ENCODE measurements at regions not wholly inside any gene's neighbourhood (a gene's known extent, or its start where the extent isn't known, plus 50 kb on each side); places are given as distances from the start of the nearest gene placed in this dataset.

- no peak for DNase-seq (ENCODE audit: low read depth)
Observed at GRCh38 chr4:130485371-130485770, 1389.4 kb downstream of the C4orf33 start.

- peak; percentile 18 for DNase-seq (ENCODE audit: low read depth)
Observed at GRCh38 chr4:130486186-130486585, 1390.2 kb downstream of the C4orf33 start.

DNA sequence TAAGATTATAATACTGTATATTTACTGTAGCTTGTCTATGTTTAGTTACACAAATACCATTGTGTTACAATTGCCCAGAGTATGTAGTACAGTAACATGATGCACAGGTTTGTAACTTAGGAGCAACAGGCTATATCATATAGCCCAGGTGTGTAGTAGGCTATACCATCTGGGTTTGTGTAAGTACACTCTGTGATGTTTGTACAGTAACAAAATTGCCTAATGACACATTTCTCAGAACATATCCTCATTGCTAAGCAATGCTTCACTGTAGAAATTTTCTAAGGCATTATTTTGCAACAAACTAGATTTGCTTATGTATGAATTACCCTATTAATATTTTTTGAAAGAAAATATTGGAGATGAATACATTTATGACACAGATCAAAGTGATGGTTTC, 1390.9 kb downstream of the C4orf33 start:
- no peak for DNase-seq (ENCODE audit: low read depth)

DNA sequence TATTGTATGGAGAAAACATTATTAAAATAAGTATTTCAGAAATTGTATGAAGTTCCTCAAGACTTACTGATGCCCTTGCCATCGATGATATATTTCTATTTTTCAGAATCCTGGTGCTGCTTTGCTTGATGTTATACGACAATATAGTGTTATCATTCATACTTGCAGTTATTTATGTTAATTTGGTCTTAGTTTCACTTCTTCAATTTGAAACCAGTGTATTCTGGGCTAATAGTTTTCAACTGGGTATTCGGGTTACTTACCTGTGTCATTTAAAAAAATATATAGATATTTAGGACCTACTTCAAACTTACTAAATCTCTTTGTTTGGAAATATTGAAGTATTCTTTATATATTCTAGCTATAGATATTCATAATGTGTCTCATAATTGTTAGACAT, 1414.7 kb downstream of the C4orf33 start:
- no peak for DNase-seq (ENCODE audit: low read depth)

DNA sequence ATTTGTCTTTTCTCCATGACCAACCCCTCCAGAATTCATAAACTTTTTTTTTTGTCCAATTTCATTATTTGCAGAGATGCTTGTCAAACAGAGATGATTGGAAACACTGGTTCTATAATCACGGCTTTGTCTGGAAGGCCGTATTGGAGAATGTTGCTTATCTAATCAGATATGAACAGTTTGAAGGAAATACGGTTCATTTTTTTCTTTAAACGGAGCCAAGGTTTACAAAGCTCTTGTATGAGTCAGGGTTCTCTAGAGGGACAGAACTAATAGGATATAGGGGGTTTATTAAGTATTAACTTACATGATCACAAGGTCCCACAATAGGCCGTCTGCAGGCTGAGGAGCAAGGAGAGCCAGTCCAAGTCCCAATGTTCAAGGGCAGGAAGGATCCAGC, 1415.8 kb downstream of the C4orf33 start:
- no peak for DNase-seq (ENCODE audit: low read depth)

DNA sequence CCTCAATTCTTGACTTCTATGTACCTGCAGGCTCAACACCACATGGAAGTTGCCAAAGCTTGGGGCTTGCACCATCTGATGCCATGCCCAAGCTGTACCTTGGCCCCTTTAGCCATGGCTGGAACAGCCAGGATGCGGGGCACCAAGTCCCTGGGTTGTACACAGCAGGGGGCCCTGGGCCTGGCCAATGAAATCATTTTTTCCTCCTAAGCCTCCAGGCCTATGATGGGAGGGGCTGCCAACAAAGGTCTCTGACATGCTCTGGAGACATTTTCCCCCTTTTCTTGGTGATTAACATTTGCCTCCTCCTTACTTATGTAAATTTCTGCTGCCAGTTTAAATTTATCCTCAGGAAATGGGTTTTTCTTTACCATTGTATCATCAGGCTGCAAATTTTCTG, 1428.1 kb downstream of the C4orf33 start:
- no peak for DNase-seq (ENCODE audit: low read depth)

- DNase-seq (ENCODE audit: low read depth), result no peak
Observed at GRCh38 chr4:130530505-130530904, 1434.6 kb downstream of the C4orf33 start.

DNA sequence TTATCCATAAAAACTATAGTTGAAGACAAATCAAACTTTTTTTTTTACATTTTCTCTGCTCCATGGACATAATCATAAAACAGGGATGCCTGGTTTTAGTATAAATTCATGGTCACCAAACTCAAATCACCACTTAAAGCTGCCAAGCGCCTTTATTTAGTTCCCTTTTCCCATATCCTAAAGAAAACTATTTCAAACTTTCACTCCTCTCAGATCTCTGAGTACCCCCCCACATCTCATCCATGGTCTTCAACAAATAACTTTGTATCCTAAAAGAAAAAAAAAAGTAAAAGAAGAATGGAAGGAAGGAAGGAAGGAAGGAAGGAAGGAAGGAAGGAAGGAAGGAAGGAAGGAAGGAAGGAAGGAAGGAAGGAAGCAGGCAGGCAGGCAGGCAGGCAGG, 1438.7 kb downstream of the C4orf33 start:
- DNase-seq (ENCODE audit: low read depth), result no peak

DNA sequence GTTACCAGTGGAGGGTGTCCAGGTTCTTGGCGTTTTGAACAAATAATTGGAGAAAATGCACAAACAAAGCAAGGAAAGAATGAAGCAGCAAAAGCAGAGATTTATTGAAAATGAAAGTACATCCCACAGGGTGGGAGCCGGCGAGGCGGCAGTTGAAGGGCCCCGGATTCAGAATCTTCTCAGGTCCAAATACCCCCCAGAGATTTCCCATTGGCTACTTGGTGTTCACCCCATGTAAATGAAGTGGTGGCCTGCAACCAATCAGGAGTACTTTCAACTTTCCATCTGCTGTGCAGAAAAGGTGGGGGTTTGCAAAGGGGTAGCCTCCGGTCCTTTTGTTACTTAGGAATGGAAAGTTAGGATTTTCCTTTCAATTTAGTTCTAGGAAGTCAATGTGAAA, 1447.0 kb downstream of the C4orf33 start:
- no peak for DNase-seq (ENCODE audit: low read depth)

DNA sequence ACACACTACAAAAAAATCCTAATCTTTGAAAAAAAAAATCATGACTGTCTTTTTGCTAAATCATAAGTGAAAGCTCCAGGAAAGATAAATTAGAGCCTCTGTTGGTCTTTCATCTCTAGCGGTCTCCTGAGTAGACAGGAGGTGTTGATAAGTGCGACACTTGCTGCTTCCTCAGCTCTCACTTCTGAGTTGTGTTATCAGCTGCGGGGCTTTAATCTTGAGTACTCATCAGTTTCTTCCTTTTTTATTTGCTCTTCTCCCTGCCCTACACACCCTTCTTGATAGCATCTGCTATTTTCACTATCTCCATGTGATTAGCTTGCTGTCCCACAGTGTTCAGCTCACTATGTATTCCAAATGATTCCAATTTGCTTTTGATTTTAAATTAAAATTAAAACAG, 1449.2 kb downstream of the C4orf33 start:
- DNase-seq (ENCODE audit: low read depth), result no peak

- DNase-seq (ENCODE audit: low read depth), result no peak
Observed at GRCh38 chr4:130545596-130545995, 1449.6 kb downstream of the C4orf33 start.

DNA sequence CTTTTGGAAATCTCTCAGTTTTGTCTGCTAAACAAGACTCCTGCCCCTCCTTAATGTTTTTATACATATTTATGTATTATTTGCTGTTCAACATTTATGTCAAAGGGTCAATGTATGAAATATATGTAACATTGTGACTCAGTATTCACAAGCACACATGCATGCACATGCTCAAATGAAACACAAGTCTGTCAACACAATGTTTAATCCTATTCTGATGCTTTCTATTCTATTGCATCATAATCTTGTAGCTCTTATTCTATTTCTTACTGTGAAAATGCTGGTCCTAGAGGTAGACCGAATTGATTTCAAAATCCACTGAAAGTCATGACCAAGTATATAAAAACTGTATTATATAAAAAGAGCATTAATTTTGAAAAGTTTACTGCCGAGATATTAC, 1463.3 kb downstream of the C4orf33 start:
- no peak for DNase-seq (ENCODE audit: low read depth)

DNA sequence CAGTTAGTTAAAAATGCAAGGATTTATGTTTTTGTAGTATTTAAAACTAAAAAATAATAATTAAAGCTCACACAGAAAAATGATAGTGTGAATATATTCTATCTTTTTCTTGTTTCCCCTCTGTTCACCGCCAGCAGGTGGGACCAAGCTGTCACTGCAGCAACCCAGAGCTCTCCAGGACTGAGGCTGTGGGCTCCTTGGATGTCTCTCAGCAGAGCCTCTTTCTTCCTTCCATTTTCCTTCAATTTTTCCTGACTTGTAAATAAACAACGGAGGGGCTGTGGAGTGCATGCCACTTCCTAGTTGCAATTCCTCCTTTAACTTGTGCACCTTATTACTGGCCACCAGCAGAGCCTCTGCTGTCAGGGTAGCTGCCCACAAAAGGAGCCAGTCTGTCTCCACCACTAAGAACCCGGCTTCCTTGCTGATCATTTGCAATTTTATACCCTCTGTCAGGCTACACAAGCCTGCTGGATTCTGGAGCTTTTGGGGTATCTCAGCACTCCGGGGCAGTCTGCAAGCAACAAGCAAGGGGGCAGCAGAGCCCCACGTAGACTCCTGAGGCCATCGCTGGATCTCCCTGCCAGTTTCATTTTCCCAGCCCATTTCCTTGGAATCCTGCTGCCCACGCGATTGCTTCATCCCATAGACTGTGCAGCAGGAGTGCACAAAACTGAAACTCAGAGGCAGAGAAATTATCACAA, 1467.4 kb downstream of the C4orf33 start:
- DNase-seq (ENCODE audit: low read depth), result peak; percentile 85

DNA sequence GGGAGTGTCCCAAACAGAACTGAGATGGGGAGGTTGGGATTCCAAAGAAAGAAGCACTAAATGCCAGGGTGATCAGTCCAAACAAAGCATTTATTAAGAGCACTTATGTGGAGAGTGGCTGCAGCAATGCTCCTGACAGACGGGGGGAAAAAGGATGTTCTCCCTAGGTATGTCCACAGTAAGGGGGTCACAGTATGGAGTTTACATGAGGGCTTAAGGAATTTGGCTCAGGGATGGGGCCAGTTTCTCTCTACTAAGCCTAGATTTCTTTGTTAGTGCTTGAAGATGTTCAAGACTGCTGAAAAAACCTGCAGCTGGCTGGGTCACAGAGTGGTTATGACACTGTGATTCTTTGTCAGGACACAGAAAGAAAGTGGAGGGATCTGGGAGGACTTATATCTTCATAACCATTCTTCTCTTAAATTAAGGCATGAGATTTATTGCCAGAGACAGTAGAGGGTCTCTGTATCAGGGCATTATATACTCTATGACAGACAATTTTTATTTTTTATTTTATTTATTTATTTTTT, 1468.0 kb downstream of the C4orf33 start:
- no peak for DNase-seq (ENCODE audit: low read depth)

DNA sequence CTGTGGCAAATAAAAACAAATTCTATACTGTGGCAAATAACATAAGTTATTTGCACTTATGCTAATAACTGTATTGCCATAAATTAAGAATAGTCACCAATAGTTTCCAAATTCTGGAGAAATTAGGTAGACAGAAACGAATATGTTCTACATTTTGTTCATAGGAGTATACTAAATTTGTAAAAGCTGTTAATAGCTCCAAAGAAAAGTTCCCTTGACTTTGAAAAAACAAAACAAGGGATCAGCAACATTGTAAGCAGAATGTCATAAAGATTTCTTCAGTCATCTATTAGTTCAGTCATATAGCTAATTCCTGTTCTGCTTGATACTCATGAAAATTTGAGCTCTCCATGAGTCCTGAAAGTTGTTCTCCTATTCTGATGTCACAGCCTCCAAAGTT, 1472.8 kb downstream of the C4orf33 start:
- DNase-seq (ENCODE audit: low read depth), result no peak

GRCh38 chr4:130573742-130574141, 1477.8 kb downstream of the C4orf33 start:
- DNase-seq (ENCODE audit: low read depth), result no peak

GRCh38 chr4:130574215-130574614, 1478.3 kb downstream of the C4orf33 start:
- no peak for DNase-seq (ENCODE audit: low read depth)

- DNase-seq (ENCODE audit: low read depth), result no peak
Observed at GRCh38 chr4:130576218-130576617, 1480.3 kb downstream of the C4orf33 start.

DNA sequence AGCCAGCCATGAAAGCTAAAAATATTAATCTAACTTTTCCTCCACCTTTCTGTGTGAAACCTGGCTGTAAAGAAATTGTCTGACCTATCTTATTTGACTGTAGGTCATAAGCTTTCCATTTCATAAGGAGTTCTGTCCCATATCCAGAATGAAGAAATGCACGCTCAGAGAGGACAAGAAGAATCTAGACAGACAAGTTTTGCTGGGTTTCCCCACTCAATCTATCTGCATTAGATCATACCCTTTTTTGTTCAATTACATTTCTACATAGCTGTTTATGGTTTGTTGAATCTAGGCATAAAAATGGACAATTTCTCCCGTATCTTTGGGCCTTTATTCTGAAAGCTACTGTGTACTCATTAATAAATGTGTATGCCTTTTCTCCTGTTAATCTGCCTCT, 1495.1 kb downstream of the C4orf33 start:
- no peak for DNase-seq (ENCODE audit: low read depth)

DNA sequence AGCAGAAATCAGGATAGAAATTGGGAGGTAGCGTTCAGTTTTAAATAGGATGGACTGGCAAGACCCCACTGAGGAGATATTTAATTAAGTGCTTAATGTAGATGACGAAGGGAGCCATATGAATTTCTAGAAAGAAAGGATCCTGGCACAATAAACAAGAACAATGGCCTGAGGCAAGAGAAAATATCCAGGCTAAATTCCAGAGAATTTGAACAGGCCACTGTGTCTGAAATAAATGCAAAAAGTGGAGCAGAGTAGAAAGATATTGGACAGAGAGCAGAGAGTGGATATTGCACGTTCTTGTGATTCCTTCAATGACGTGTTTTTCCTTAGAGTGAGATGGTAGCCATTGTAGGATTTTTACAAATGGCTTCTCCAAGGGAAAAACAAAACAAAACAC, 1504.8 kb downstream of the C4orf33 start:
- peak; percentile 1 for DNase-seq (ENCODE audit: low read depth)

GRCh38 chr4:130603043-130603442, 1507.1 kb downstream of the C4orf33 start:
- no peak for DNase-seq (ENCODE audit: low read depth)

DNA sequence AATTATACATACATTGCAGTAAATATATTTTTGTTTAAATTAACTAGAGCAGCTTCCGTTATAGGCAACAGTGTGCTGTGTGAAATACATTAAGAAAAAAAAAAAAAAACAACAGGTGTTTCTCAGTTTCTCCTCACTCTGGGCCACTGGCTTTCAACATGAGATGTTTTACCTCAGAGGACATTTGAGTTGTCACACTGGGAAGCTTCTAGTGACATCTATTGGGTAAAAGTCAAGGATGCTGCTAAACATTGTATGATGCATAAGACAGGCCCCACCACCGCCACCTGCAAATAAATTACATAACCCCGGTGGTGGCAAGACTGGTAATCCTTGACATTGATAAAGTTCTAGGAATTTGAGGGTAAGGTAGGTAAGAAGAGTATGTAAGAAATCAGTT, 1512.2 kb downstream of the C4orf33 start:
- DNase-seq (ENCODE audit: low read depth), result no peak

DNA sequence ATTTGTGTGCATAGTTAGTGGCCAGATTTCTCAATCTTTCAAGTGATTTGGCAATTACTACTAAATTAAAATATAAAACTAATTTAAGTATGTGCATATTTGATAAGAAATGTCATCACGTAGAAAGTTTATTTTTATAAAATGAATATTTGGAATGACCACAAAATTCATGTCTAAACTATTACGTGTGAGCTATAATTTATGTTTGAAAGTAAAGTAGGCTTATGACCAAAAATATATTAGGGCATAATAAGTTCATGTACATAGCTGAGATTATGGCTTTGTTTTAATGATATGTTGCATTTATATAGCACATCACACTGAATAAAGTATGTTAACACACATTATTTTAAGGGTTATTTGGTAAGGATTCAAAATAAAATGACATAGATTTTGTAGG, 1532.6 kb downstream of the C4orf33 start:
- DNase-seq (ENCODE audit: low read depth), result no peak

Data from ELR (cell line).